HG03457 (cell line): ENCODE measurements at regions not wholly inside any gene's neighbourhood (a gene's known extent, or its start where the extent isn't known, plus 50 kb on each side); places are given as distances from the start of the nearest gene placed in this dataset.
A peak's percentile ranks its signal among the peaks of the same experiment; 100 is the strongest.

ENCODE experiments used
- ATAC-seq: cut with Tn5 transposase; IDR thresholded peaks from one replicate; pipeline ENCODE4 v1.9.1; 2021; ENCODE audit warnings: moderate number of reproducible peaks; ENCODE audit not compliant: unreplicated experiment

- peak; percentile 75 for ATAC-seq
Measured at GRCh38 chr1:84090447-84091245, 53.4 kb upstream of the PRKACB start.

GRCh38 chr1:84089867-84090266, 54.2 kb upstream of the PRKACB start:
- no peak for ATAC-seq

- no peak for ATAC-seq
Measured at GRCh38 chr1:84089465-84089864, 54.6 kb upstream of the PRKACB start.

- ATAC-seq: no peak
Measured at GRCh38 chr1:84086616-84087015, 57.5 kb upstream of the PRKACB start.

GRCh38 chr1:84086189-84086588, 57.9 kb upstream of the PRKACB start:
- no peak for ATAC-seq

GRCh38 chr1:84083307-84083706, 60.8 kb upstream of the PRKACB start:
- no peak for ATAC-seq

- no peak for ATAC-seq
Measured at GRCh38 chr1:84078842-84079202, 65.2 kb upstream of the PRKACB start.

GRCh38 chr1:84078108-84078841, 65.8 kb upstream of the PRKACB start:
- ATAC-seq: peak; percentile 24

GRCh38 chr1:84077476-84078107, 66.5 kb upstream of the PRKACB start:
- ATAC-seq: peak; percentile 89

- ATAC-seq: no peak
Measured at GRCh38 chr1:84073266-84073665, 70.8 kb upstream of the PRKACB start.

GRCh38 chr1:84069236-84069845, 70.4 kb upstream of the TTLL7 start:
- ATAC-seq: no peak

- ATAC-seq: no peak
Measured at GRCh38 chr1:84062496-84062895, 63.6 kb upstream of the TTLL7 start.

- ATAC-seq: no peak
Measured at GRCh38 chr1:84061336-84061735, 62.4 kb upstream of the TTLL7 start.

GRCh38 chr1:84060781-84061180, 61.8 kb upstream of the TTLL7 start:
- no peak for ATAC-seq

- no peak for ATAC-seq
Measured at GRCh38 chr1:84048820-84049219, 49.9 kb upstream of the TTLL7 start.
